ENCODE measurements at regions not wholly inside any gene's neighbourhood (a gene's known extent, or its start where the extent isn't known, plus 50 kb on each side); places are given as distances from the start of the nearest gene placed in this dataset.

- TF ChIP-seq CTCF (IDR thresholded peaks at IDR 0.05) (no peak), POLR2A (IDR thresholded peaks at IDR 0.05) (no peak)
These were observed 100.4 kb upstream of the F3 start for GRCh38 chr1:94641990-94642389.

Measured in thyroid gland (tissue), 4 donors.